Breast epithelium (tissue), 3 donors: ENCODE measurements at regions not wholly inside any gene's neighbourhood (a gene's known extent, or its start where the extent isn't known, plus 50 kb on each side); places are given as distances from the start of the nearest gene placed in this dataset.

Experiments
- CTCF ChIP-seq, 3 donors: fragments of 450-650 bp; IDR thresholded peaks; one replicate each; pipeline ENCODE4 v1.5.1; 2016 to 2017; ENCODE audit warnings: antibody characterized with exemption in 3 of 3, mild to moderate bottlenecking in 3 of 3, moderate library complexity in 3 of 3
- POLR2A ChIP-seq: fragments of 450-650 bp; IDR thresholded peaks from one replicate; pipeline ENCODE4 v1.6.1; 2016; ENCODE audit warnings: antibody characterized with exemption, mild to moderate bottlenecking, moderate library complexity
- POLR2AphosphoS5 ChIP-seq, 3 donors: sonication (generic); formaldehyde crosslinking; IDR thresholded peaks; one replicate each; pipeline ENCODE4 v1.6.1; 2017; ENCODE audit warnings: antibody characterized with exemption in 3 of 3

DNA sequence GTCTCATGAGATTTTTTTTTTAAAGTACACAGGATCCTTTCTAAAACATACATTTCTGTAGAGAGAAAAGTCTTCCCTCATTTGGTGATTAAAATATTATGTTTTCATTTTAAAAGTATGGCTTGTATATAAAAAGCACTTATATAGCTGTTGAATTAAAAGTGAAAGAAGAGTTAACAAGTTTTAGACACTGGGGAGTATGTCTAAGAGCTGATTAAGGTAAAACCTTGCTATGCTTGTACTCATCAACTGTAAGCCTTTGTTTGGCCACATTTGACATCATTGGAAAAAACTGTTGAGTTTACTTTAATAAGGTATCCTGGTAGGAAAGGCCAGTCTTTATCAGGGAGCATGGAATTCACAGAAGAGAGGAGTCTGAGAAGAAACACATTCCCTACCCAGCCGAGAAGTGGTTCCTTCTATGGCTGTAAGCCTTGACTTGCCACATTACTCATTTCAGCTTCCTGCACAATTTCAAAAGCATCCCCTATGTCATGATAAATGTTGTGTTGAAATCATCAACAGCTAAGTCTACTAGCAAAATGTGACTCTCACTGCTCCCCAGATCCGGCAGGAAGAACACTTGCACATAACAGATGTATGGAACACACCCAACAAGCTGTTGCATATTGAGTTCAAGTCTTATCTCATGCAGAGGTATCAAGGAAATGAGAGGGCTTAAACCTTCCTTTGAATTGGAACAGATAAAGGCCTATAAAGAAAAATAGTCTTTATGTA lies 171.8 kb upstream of the CDK1 start:
- no peak for TF ChIP-seq CTCF (IDR thresholded peaks at IDR 0.05)
- TF ChIP-seq POLR2A, result no peak
- no peak for TF ChIP-seq POLR2AphosphoS5 (IDR thresholded peaks at IDR 0.05)
